ENCODE measurements at regions not wholly inside any gene's neighbourhood (a gene's known extent, or its start where the extent isn't known, plus 50 kb on each side); places are given as distances from the start of the nearest gene placed in this dataset.

GRCh38 chr10:94091649-94092048 lies 97.9 kb downstream of the PLCE1 start:
- TF ChIP-seq SPI1 (IDR thresholded peaks at IDR 0.05; ENCODE audit: borderline replicate concordance, low read depth) (no peak), POLR2AphosphoS5 (IDR thresholded peaks at IDR 0.05; ENCODE audit: low read depth) (no peak), GABPA (IDR thresholded peaks at IDR 0.05; ENCODE audit: low read depth) (no peak)
- TF ChIP-seq, protein P1, sequence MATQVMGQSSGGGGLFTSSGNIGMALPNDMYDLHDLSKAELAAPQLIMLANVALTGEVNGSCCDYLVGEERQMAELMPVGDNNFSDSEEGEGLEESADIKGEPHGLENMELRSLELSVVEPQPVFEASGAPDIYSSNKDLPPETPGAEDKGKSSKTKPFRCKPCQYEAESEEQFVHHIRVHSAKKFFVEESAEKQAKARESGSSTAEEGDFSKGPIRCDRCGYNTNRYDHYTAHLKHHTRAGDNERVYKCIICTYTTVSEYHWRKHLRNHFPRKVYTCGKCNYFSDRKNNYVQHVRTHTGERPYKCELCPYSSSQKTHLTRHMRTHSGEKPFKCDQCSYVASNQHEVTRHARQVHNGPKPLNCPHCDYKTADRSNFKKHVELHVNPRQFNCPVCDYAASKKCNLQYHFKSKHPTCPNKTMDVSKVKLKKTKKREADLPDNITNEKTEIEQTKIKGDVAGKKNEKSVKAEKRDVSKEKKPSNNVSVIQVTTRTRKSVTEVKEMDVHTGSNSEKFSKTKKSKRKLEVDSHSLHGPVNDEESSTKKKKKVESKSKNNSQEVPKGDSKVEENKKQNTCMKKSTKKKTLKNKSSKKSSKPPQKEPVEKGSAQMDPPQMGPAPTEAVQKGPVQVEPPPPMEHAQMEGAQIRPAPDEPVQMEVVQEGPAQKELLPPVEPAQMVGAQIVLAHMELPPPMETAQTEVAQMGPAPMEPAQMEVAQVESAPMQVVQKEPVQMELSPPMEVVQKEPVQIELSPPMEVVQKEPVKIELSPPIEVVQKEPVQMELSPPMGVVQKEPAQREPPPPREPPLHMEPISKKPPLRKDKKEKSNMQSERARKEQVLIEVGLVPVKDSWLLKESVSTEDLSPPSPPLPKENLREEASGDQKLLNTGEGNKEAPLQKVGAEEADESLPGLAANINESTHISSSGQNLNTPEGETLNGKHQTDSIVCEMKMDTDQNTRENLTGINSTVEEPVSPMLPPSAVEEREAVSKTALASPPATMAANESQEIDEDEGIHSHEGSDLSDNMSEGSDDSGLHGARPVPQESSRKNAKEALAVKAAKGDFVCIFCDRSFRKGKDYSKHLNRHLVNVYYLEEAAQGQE (IDR thresholded peaks at IDR 0.05; ENCODE audit: insufficient replicate concordance, low read depth), result no peak
- TF ChIP-seq, protein P2, sequence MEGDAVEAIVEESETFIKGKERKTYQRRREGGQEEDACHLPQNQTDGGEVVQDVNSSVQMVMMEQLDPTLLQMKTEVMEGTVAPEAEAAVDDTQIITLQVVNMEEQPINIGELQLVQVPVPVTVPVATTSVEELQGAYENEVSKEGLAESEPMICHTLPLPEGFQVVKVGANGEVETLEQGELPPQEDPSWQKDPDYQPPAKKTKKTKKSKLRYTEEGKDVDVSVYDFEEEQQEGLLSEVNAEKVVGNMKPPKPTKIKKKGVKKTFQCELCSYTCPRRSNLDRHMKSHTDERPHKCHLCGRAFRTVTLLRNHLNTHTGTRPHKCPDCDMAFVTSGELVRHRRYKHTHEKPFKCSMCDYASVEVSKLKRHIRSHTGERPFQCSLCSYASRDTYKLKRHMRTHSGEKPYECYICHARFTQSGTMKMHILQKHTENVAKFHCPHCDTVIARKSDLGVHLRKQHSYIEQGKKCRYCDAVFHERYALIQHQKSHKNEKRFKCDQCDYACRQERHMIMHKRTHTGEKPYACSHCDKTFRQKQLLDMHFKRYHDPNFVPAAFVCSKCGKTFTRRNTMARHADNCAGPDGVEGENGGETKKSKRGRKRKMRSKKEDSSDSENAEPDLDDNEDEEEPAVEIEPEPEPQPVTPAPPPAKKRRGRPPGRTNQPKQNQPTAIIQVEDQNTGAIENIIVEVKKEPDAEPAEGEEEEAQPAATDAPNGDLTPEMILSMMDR (IDR thresholded peaks at IDR 0.05; ENCODE audit: insufficient read depth, low read length), result no peak
- no peaks in the 10 kb centered on the region for H3K27me3 ChIP-seq (ENCODE audit: insufficient read depth, poor library complexity, severe bottlenecking)
- no peak overlapping the region for H3K27ac ChIP-seq (replicated peaks)
- no peak overlapping the region for H3K4me3 ChIP-seq (replicated peaks; ENCODE audit: insufficient read depth, low read length)
- no peak for DNase-seq (ENCODE audit: low read depth in 1 of 2, low spot score in 1 of 2)

GRCh38 chr10:94092848-94093247 lies 99.1 kb downstream of the PLCE1 start:
- DNase-seq (ENCODE audit: low read depth in 1 of 2, low spot score in 1 of 2), result no peak
- no peak overlapping the region for H3K4me3 ChIP-seq (replicated peaks; ENCODE audit: insufficient read depth, low read length)
- no peaks in the 10 kb centered on the region for H3K27me3 ChIP-seq (ENCODE audit: insufficient read depth, poor library complexity, severe bottlenecking)
- no peak for TF ChIP-seq SPI1 (IDR thresholded peaks at IDR 0.05; ENCODE audit: borderline replicate concordance, low read depth)
- TF ChIP-seq POLR2AphosphoS5 (IDR thresholded peaks at IDR 0.05; ENCODE audit: low read depth), result no peak
- TF ChIP-seq, protein P2 (IDR thresholded peaks at IDR 0.05; ENCODE audit: insufficient read depth, low read length), result no peak
- TF ChIP-seq, protein P1 (IDR thresholded peaks at IDR 0.05; ENCODE audit: insufficient replicate concordance, low read depth), result no peak
- no peak for TF ChIP-seq GABPA (IDR thresholded peaks at IDR 0.05; ENCODE audit: low read depth)
- no peak overlapping the region for H3K27ac ChIP-seq (replicated peaks)

DNA sequence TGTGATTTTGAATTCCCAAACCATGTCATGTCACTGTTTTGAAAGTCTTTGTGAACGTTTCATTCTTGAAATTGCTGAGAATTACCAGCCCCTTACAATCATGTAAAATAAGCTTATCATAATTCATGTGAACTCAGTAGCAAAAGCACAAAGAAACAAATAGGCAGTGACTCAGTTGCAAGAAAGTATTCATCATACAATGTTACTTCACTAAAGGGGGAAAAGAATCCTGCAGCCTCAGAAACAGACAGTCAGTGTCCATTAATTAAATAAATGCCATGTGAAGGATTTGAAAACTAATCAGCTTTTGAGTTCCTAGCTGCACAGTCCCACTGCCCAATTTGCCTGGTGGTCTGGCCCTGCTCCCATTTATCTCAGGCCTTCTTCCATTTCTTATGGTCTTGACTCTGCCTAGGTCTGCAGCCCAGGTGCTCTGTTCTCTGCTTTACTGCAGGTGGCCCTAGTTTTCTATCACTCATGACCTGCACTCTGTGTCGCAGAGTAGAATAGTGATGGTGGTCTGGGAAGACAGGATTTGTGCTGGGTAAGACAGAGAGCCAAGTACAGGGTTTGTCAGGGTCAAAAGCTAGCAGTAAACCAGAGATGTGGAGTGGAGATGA lies 99.7 kb downstream of the PLCE1 start:
- no peaks in the 10 kb centered on the region for H3K27me3 ChIP-seq (ENCODE audit: insufficient read depth, poor library complexity, severe bottlenecking)
- H3K27ac ChIP-seq (replicated peaks), result no peak overlapping the region
- no peak for DNase-seq (ENCODE audit: low read depth in 1 of 2, low spot score in 1 of 2)
- no peak overlapping the region for H3K4me3 ChIP-seq (replicated peaks; ENCODE audit: insufficient read depth, low read length)
- TF ChIP-seq GABPA (IDR thresholded peaks at IDR 0.05; ENCODE audit: low read depth) (no peak), POLR2AphosphoS5 (IDR thresholded peaks at IDR 0.05; ENCODE audit: low read depth) (no peak), SPI1 (IDR thresholded peaks at IDR 0.05; ENCODE audit: borderline replicate concordance, low read depth) (no peak)
- TF ChIP-seq, protein P2 (IDR thresholded peaks at IDR 0.05; ENCODE audit: insufficient read depth, low read length), result no peak
- TF ChIP-seq, protein P1 (IDR thresholded peaks at IDR 0.05; ENCODE audit: insufficient replicate concordance, low read depth), result no peak
